ENCODE measurements at regions not wholly inside any gene's neighbourhood (a gene's known extent, or its start where the extent isn't known, plus 50 kb on each side); places are given as distances from the start of the nearest gene placed in this dataset.

DNA sequence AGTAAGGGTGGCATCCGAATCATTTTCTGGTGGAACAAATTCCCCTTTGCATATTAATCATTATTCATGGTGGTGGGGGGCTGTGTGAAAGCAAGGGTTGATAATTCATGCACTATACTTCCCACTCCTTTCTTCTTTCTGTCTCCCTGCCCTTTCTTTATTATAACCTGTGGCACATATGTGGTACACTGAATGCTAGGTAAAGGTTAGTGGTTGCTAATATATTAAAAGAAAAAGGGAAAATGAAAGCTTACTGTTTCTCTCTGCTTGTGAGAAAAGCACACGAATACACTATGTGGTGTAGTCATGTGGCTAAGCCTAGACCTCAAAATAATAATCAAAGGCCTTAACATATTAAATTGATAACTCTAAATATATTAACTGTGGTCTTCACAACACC, 178.4 kb upstream of the RPS6KA3 start:
- TF ChIP-seq CTCF (IDR thresholded peaks at IDR 0.05; ENCODE audit: low read depth, low read length) (no peak), EZH2phosphoT487 (IDR thresholded peaks at IDR 0.05; ENCODE audit: low read depth) (no peak)
